Body of pancreas (tissue), 4 donors: ENCODE measurements at regions not wholly inside any gene's neighbourhood (a gene's known extent, or its start where the extent isn't known, plus 50 kb on each side); places are given as distances from the start of the nearest gene placed in this dataset. TPM values are rescaled to one million over a fixed set of nuclear protein-coding genes. Genes with fewer than 3 reads are reported as not detected.

Experiments
- ATAC-seq: fragments of 150-250 bp; one replicate; pipeline ENCODE4 v1.9.1; 2016
- DNase-seq, 4 donors: peaks; one replicate each; pipeline ENCODE4 v3.0.0-alpha.2; 2019
- H3K27ac ChIP-seq, 4 donors: fragments of 200-600 bp; sonication (generic); 1 replicate in 3 of 4; 2 replicates in 1 of 4; pipeline versions ENCODE4 v1.5.1 to v1.6.1; 2016 to 2019; ENCODE audit warnings: mild to moderate bottlenecking in 1 of 4, mixed read lengths in 1 of 4, moderate library complexity in 1 of 4
- H3K27me3 ChIP-seq, 2 donors: fragments of 200-600 bp; sonication (generic); one replicate each; pipeline ENCODE4 v1.6.0; 2016; ENCODE audit warnings: mild to moderate bottlenecking in 1 of 2
- H3K36me3 ChIP-seq, 2 donors: fragments of 200-600 bp; sonication (generic); replicated peaks in 1 of 2; 2 replicates each; pipeline ENCODE4 v1.5.1; 2016; ENCODE audit warnings: low read depth in 2 of 2; ENCODE audit not compliant: insufficient read depth in 1 of 2
- H3K4me1 ChIP-seq: fragments of 200-600 bp; sonication (generic); one replicate; pipeline ENCODE4 v1.6.0; 2016
- H3K4me3 ChIP-seq, 2 donors: fragments of 200-600 bp; sonication (generic); 1 replicate in 1 of 2; 2 replicates in 1 of 2; pipeline ENCODE4 v1.5.1; 2016 to 2019
- H3K9me3 ChIP-seq, 3 donors: fragments of 200-600 bp; sonication (generic); 1 replicate in 2 of 3; 2 replicates in 1 of 3; pipeline ENCODE4 v1.5.1; 2016
- POLR2A ChIP-seq, 3 donors: fragments of 450-650 bp; IDR thresholded peaks; one replicate each; pipeline ENCODE4 v1.6.1; 2016; ENCODE audit warnings: antibody characterized with exemption in 3 of 3, mild to moderate bottlenecking in 2 of 3
- WGBS, 2 donors: methylation state at CpG; one replicate each; pipeline ENCODE4 v1.1.5; 2017; 5-methylcytosine and 5-hydroxymethylcytosine counted together
- intact Hi-C: fragments of 100-400 bp; cut with DNase I; formaldehyde crosslinking; loops from one replicate; pipeline ENCODE4 v1.15.1; 2023
- microRNA counts, 2 donors: library from miRNA; unstranded; fragments of <30 nt; microRNA quantifications; one replicate each; lab custom pipeline; 2017
- microRNA-seq, 2 donors: library from miRNA; unstranded; fragments of <30 nt; microRNA quantifications; one replicate each; pipeline ENCODE4, GENCODE V29; 2016; ENCODE audit warnings: borderline number of aligned reads in 2 of 2, borderline replicate concordance in 2 of 2
- small RNA-seq: library from RNA; depleted of rRNA; stranded (forward); fragments of <200 nt; gene quantifications from one replicate; pipeline ENCODE3, GENCODE V24; 2016
- TF ChIP-seq, protein P1 (sequence below), 7 experiments: fragments of 450-650 bp in 4 of 7; fragments of 200-600 bp in 3 of 7; sonication (generic) in 3 of 7; IDR thresholded peaks; one replicate each; pipeline ENCODE4 v1.5.1; 2016 to 2019; ENCODE audit warnings: antibody characterized with exemption in 7 of 7

DNA sequence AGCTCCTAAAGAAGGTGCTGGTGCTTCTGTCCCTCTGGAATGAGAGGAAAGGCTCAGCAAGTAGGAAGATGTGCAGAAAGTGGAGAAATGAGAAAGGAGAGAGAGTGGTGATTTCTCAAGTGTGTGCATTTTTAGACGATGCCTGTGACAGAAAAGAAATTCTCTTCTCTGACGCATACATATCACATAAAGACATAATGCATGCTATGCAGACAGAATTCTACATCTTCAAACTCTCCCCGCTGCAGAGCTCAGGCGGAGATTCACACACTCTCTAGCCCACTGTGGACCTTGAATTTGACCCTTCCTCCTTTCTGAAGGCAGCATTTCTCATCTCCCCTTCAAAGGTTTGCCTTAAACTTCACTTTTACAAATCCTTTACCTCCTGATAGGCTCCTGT, 52.0 kb upstream of the CAMK1G start:
- H3K4me3 ChIP-seq, result no peak overlapping the region
- no peak overlapping the region for H3K27ac ChIP-seq
- DNase-seq (no peak), ATAC-seq (no peak)
- H3K36me3 ChIP-seq, result no peaks in the 10 kb centered on the region
- no peaks in the 10 kb centered on the region for H3K9me3 ChIP-seq
- peaks cover 12% of the 10 kb centered on the region for H3K4me1 ChIP-seq
- TF ChIP-seq, protein P1, sequence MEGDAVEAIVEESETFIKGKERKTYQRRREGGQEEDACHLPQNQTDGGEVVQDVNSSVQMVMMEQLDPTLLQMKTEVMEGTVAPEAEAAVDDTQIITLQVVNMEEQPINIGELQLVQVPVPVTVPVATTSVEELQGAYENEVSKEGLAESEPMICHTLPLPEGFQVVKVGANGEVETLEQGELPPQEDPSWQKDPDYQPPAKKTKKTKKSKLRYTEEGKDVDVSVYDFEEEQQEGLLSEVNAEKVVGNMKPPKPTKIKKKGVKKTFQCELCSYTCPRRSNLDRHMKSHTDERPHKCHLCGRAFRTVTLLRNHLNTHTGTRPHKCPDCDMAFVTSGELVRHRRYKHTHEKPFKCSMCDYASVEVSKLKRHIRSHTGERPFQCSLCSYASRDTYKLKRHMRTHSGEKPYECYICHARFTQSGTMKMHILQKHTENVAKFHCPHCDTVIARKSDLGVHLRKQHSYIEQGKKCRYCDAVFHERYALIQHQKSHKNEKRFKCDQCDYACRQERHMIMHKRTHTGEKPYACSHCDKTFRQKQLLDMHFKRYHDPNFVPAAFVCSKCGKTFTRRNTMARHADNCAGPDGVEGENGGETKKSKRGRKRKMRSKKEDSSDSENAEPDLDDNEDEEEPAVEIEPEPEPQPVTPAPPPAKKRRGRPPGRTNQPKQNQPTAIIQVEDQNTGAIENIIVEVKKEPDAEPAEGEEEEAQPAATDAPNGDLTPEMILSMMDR (IDR thresholded peaks at IDR 0.05), result no peak
- TF ChIP-seq POLR2A (IDR thresholded peaks at IDR 0.05), result no peak
- 75 to 93% methylated on average over 4 of the region's 4 CpGs for WGBS, 2 donors
- no peaks in the 10 kb centered on the region for H3K27me3 ChIP-seq
- intact Hi-C loops, result no loop called here

MicroRNAs in the stretch of these regions (microRNA counts, 767-probe panel; counts per million panel counts)
- 0 to 736 counts per million in 2 donors for microRNA hsa-miR-205-5p (lab: Ali Mortazavi, UCI)

Small RNA genes in the stretch of these regions (microRNA-seq; reads per million reads assigned to microRNA genes)
- gene MIR205, result 22.3 to 27.4 reads per million in 2 donors

Small RNA genes in the stretch of these regions (small RNA-seq; reads per million reads assigned to genes)
- gene AC104465.1, result not detected
